H9 (cell line): ENCODE measurements at regions not wholly inside any gene's neighbourhood (a gene's known extent, or its start where the extent isn't known, plus 50 kb on each side); places are given as distances from the start of the nearest gene placed in this dataset.

Experiments used
- DNase-seq: peaks from one replicate; pipeline ENCODE4 v3.0.0-alpha.2; 2017
- H2AFZ ChIP-seq: one replicate; pipeline ENCODE4 v1.6.1; 2013; ENCODE audit warnings: mild to moderate bottlenecking, low read length, control low read depth, moderate library complexity
- H2AK5ac ChIP-seq: 2 replicates; pipeline ENCODE4 v1.6.1; 2013; ENCODE audit warnings: low read length, control low read depth, mixed read lengths; ENCODE audit not compliant: insufficient read length
- H2BK120ac ChIP-seq: one replicate; pipeline ENCODE4 v1.6.1; 2013; ENCODE audit warnings: low read depth, mild to moderate bottlenecking, low read length, control low read depth, inconsistent platforms; ENCODE audit not compliant: poor library complexity, severe bottlenecking
- H2BK12ac ChIP-seq: 2 replicates; pipeline ENCODE4 v1.6.1; 2013; ENCODE audit warnings: low read length, control low read depth, mixed read lengths, low read depth; ENCODE audit not compliant: insufficient read length
- H2BK15ac ChIP-seq: 2 replicates; pipeline ENCODE4 v1.6.1; 2013; ENCODE audit warnings: low read depth, low read length, control low read depth
- H2BK20ac ChIP-seq: one replicate; pipeline ENCODE4 v1.6.1; 2013; ENCODE audit warnings: low read depth, mild to moderate bottlenecking, low read length, control low read depth, inconsistent platforms; ENCODE audit not compliant: poor library complexity, severe bottlenecking
- H2BK5ac ChIP-seq: 2 replicates; pipeline ENCODE4 v1.6.1; 2013; ENCODE audit warnings: low read length, control low read depth, mixed read lengths; ENCODE audit not compliant: insufficient read length
- H3K14ac ChIP-seq: 2 replicates; pipeline ENCODE4 v1.6.1; 2013; ENCODE audit warnings: low read length, control low read depth; ENCODE audit not compliant: insufficient read depth
- H3K18ac ChIP-seq: 2 replicates; pipeline ENCODE4 v1.6.1; 2013; ENCODE audit warnings: low read depth, mild to moderate bottlenecking, mixed read lengths, low read length, control low read depth; ENCODE audit not compliant: insufficient read length
- H3K23ac ChIP-seq: 2 replicates; pipeline ENCODE4 v1.6.1; 2013; ENCODE audit warnings: low read length, control low read depth, mixed read lengths, low read depth; ENCODE audit not compliant: insufficient read length
- H3K23me2 ChIP-seq: 2 replicates; pipeline ENCODE4 v1.6.1; 2013; ENCODE audit warnings: low read depth, mild to moderate bottlenecking, mixed read lengths, low read length, control low read depth; ENCODE audit not compliant: insufficient read length, poor library complexity, severe bottlenecking
- H3K27ac ChIP-seq: 2 replicates; pipeline ENCODE4 v1.5.1; 2013; ENCODE audit warnings: low read length, control low read depth, mixed read lengths, low read depth; ENCODE audit not compliant: insufficient read length
- H3K27me3 ChIP-seq: 2 replicates; pipeline ENCODE4 v1.6.1; 2013; ENCODE audit warnings: low read length, control low read depth, inconsistent platforms; ENCODE audit not compliant: insufficient read depth
- H3K4ac ChIP-seq: 2 replicates; pipeline ENCODE4 v1.6.1; 2013; ENCODE audit warnings: low read depth, mild to moderate bottlenecking, control low read depth, inconsistent platforms, low read length, moderate library complexity
- H3K4me1 ChIP-seq: 2 replicates; pipeline ENCODE4 v1.6.1; 2013; ENCODE audit warnings: low read length, control low read depth, inconsistent platforms; ENCODE audit not compliant: insufficient read depth
- H3K4me2 ChIP-seq: 2 replicates; pipeline ENCODE4 v1.6.1; 2013; ENCODE audit warnings: low read length, control low read depth, mixed read lengths; ENCODE audit not compliant: insufficient read length, insufficient read depth
- H3K56ac ChIP-seq: 2 replicates; pipeline ENCODE4 v1.6.1; 2013; ENCODE audit warnings: low read depth, mild to moderate bottlenecking, mixed read lengths, low read length, control low read depth; ENCODE audit not compliant: insufficient read length
- H3K79me1 ChIP-seq: 2 replicates; pipeline ENCODE4 v1.6.1; 2013; ENCODE audit warnings: low read depth, mild to moderate bottlenecking, moderate library complexity, low read length, control low read depth, inconsistent platforms; ENCODE audit not compliant: insufficient read depth, poor library complexity, severe bottlenecking
- H3K79me2 ChIP-seq: 2 replicates; pipeline ENCODE4 v1.6.1; 2013; ENCODE audit warnings: low read length, control low read depth, inconsistent platforms; ENCODE audit not compliant: insufficient read depth
- H3K9ac ChIP-seq: 2 replicates; pipeline ENCODE4 v1.6.1; 2013; ENCODE audit warnings: low read length, control low read depth, mixed read lengths; ENCODE audit not compliant: insufficient read length; ENCODE audit errors: extremely low read depth
- H3K9me3 ChIP-seq: one replicate; pipeline ENCODE4 v1.6.1; 2013; ENCODE audit warnings: low read depth, low read length, inconsistent platforms; ENCODE audit not compliant: control insufficient read depth
- H3T11ph ChIP-seq: one replicate; pipeline ENCODE4 v1.6.1; 2013; ENCODE audit warnings: mild to moderate bottlenecking, low read length, control low read depth, inconsistent platforms
- H4K20me1 ChIP-seq: one replicate; pipeline ENCODE4 v1.6.1; 2013; ENCODE audit not compliant: control insufficient read depth, insufficient read length, insufficient read depth
- H4K5ac ChIP-seq: 2 replicates; pipeline ENCODE4 v1.6.1; 2013; ENCODE audit warnings: low read depth, mild to moderate bottlenecking, mixed read lengths, low read length, control low read depth; ENCODE audit not compliant: insufficient read length
- H4K8ac ChIP-seq: replicated peaks from 2 replicates; pipeline ENCODE4 v1.6.1; 2013; ENCODE audit warnings: low read length, control low read depth, mixed read lengths, low read depth; ENCODE audit not compliant: insufficient read length
- H4K91ac ChIP-seq: 2 replicates; pipeline ENCODE4 v1.6.1; 2013; ENCODE audit warnings: low read depth, mild to moderate bottlenecking, moderate library complexity, mixed read lengths, low read length, control low read depth; ENCODE audit not compliant: insufficient read length
- H3K27ac Mint-ChIP-seq, 3 experiments: 2 replicates in 2 of 3; 3 replicates in 1 of 3; pipeline ENCODE4 v1.8.0; 2020 to 2021; ENCODE audit warnings: mixed read lengths in 3 of 3, mild to moderate bottlenecking in 1 of 3, moderate library complexity in 1 of 3
- H3K27me3 Mint-ChIP-seq: 2 replicates; pipeline ENCODE4 v1.8.0; 2021; ENCODE audit warnings: low read depth, mild to moderate bottlenecking, moderate library complexity, mixed read lengths
- H3K36me3 Mint-ChIP-seq, 3 experiments: 2 replicates in 2 of 3; 3 replicates in 1 of 3; pipeline ENCODE4 v1.8.0; 2020 to 2021; ENCODE audit warnings: low read depth in 3 of 3, mixed read lengths in 3 of 3; ENCODE audit not compliant: insufficient read depth in 1 of 3
- H3K4me1 Mint-ChIP-seq, 2 experiments: 2 replicates each; pipeline ENCODE4 v1.8.0; 2020; ENCODE audit warnings: mixed read lengths in 2 of 2
- H3K4me3 Mint-ChIP-seq, 2 experiments: 2 replicates in 1 of 2; 3 replicates in 1 of 2; pipeline ENCODE4 v1.8.0; 2020 to 2021; ENCODE audit warnings: mild to moderate bottlenecking in 2 of 2, mixed read lengths in 2 of 2, moderate library complexity in 1 of 2
- H3K9me3 Mint-ChIP-seq, 2 experiments: 2 replicates in 1 of 2; 3 replicates in 1 of 2; pipeline ENCODE4 v1.8.0; 2020; ENCODE audit warnings: mild to moderate bottlenecking in 2 of 2, mixed read lengths in 2 of 2, moderate library complexity in 1 of 2
- WGBS: extraction: QIAGEN DNeasy Blood & Tissue Kit; methylation state at CpG from one replicate; pipeline ENCODE4 v1.1.7; 2013; ENCODE audit warnings: missing lambda C conversion rate, low lambda C conversion rate, mixed read lengths; ENCODE audit not compliant: insufficient read length; ENCODE audit errors: extremely low coverage; 5-methylcytosine and 5-hydroxymethylcytosine counted together
- TF ChIP-seq, protein P1 (sequence below): fragments of 200-600 bp; sonication (generic); conservative IDR thresholded peaks from 3 replicates; pipeline ENCODE4 v1.8.0; 2021; ENCODE audit warnings: antibody characterized with exemption, mild to moderate bottlenecking

- no peak overlapping the region for H3K4me2 ChIP-seq
- Mint-ChIP-seq H3K4me3 (no peak overlapping the region), H3K36me3 (no peaks in the 10 kb centered on the region), H3K9me3 (no peaks in the 10 kb centered on the region), H3K27ac (no peak overlapping the region), H3K27me3 (no peaks in the 10 kb centered on the region), H3K4me1 (peaks cover 14 to 16% of the 10 kb centered on the region in 2 experiments)
- no peak overlapping the region for H4K5ac ChIP-seq
- no peak overlapping the region for H2BK15ac ChIP-seq
- no peak overlapping the region for H3K4ac ChIP-seq
- no peak overlapping the region for H3K56ac ChIP-seq
- H2AK5ac ChIP-seq = no peak overlapping the region
- H4K8ac ChIP-seq = no peak overlapping the region
- WGBS = no CpG with 5 or more reads among the region's 7 CpGs
- no peaks in the 10 kb centered on the region for H3K79me2 ChIP-seq
- H2BK12ac ChIP-seq = no peak overlapping the region
- H3K23me2 ChIP-seq = no peaks in the 10 kb centered on the region
- no peak overlapping the region for H3K9ac ChIP-seq
- H2BK20ac ChIP-seq = no peak overlapping the region
- DNase-seq = no peak
- H3T11ph ChIP-seq = no peak overlapping the region
- no peaks in the 10 kb centered on the region for H4K20me1 ChIP-seq
- H4K91ac ChIP-seq = no peak overlapping the region
- no peak overlapping the region for H3K14ac ChIP-seq
- H3K9me3 ChIP-seq = no peaks in the 10 kb centered on the region
- no peak overlapping the region for H2BK5ac ChIP-seq
- no peaks in the 10 kb centered on the region for H3K79me1 ChIP-seq
- no peak overlapping the region for H3K18ac ChIP-seq
- no peak overlapping the region for H3K27ac ChIP-seq
- TF ChIP-seq, protein P1, sequence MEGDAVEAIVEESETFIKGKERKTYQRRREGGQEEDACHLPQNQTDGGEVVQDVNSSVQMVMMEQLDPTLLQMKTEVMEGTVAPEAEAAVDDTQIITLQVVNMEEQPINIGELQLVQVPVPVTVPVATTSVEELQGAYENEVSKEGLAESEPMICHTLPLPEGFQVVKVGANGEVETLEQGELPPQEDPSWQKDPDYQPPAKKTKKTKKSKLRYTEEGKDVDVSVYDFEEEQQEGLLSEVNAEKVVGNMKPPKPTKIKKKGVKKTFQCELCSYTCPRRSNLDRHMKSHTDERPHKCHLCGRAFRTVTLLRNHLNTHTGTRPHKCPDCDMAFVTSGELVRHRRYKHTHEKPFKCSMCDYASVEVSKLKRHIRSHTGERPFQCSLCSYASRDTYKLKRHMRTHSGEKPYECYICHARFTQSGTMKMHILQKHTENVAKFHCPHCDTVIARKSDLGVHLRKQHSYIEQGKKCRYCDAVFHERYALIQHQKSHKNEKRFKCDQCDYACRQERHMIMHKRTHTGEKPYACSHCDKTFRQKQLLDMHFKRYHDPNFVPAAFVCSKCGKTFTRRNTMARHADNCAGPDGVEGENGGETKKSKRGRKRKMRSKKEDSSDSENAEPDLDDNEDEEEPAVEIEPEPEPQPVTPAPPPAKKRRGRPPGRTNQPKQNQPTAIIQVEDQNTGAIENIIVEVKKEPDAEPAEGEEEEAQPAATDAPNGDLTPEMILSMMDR = no peak
- no peak overlapping the region for H2AFZ ChIP-seq
- no peaks in the 10 kb centered on the region for H3K27me3 ChIP-seq
- H3K4me1 ChIP-seq = peaks cover 3% of the 10 kb centered on the region; the same call in 1 of the 2 replicates
- H2BK120ac ChIP-seq = no peak overlapping the region
- no peak overlapping the region for H3K23ac ChIP-seq
Measured at GRCh38 chr3:29181149-29181780, 99.6 kb upstream of the RBMS3 start.
